ENCODE measurements at regions not wholly inside any gene's neighbourhood (a gene's known extent, or its start where the extent isn't known, plus 50 kb on each side); places are given as distances from the start of the nearest gene placed in this dataset.
"Not testable (repeated sequence)": the region's sequence is repeated elsewhere in the genome, so short reads cannot be mapped to it uniquely, and the experiment has no call there.

DNA sequence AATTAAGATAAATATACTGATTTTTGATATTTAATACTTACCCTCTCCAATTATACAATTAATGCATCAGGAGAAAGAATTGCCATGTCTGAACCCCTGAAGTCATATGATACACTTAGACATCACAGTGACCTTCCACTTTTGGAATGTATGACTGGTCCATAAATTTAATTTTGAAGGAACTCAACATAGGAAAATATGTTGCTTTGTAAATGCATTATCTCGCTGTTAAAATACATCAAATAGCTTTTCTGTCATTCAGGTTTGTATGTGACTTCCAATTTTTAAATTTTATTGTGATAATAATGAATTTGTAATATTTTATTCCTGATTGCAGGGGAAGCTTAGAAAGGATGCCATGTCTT lies 631.9 kb upstream of the ANKRD30A start:
- no peak for DNase-seq (ENCODE audit: low spot score)

DNA sequence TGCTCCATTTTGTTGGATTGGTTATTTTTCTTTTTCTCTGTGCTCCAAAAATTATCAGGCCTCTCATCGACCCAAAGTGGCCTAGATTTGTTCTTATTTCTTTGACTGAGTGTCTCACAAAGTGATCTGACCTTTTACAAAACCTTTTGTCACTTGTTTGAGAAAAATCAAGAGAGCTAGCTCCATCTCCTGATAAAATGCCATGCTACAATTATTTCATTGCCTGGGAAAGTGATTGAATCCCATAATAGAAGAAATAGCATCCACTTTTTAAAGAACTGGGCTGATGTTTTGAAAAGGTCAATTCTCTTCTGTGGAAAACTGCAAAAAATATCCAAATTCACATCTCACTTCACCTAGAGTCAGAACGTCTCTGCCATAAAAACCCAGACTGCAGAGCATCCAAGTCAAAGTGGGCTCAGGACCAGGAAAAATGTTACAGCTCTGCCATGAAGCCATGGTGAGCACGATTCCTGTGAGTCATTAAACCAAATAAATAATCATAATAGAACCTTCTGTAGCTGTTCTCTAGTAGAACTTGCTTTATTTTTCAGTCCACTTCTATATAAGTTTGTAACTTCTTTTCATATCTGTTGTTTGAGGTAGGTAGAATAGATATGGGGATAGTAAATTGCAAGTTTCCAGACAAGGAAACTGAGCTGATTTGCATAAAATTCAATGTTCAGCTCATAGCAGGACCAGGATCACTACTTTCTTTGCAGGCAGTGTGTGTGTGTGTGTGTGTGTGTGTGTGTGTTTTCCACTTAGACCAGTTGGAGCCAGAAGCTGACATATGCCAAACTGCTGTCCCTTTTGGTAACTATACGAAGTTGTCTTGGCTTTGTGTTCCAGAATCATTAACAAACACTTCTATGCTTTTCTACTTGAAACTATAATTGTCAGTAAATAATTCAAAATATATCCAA lies 632.5 kb upstream of the ANKRD30A start:
- no peak for DNase-seq (ENCODE audit: low spot score)

DNA sequence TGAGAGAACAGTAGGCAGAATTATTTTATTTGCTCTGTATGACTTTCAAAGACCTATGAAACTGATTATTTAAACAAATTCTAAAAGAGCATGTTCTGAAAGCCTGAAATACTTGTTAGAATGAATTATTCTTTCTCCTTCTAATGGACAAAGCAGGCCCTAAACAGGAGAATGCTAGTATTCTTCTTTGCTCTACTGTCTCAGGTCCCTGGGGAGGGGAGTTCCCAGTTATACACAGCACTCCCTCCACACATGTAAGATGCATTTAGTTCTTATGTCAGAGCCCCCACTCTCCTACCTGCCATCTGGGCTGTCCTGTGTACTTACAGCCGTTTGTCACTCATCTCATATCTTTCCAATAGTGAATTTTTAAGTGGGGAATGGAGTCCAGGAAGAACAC lies 633.5 kb upstream of the ANKRD30A start:
- no peak for DNase-seq (ENCODE audit: low spot score)

DNA sequence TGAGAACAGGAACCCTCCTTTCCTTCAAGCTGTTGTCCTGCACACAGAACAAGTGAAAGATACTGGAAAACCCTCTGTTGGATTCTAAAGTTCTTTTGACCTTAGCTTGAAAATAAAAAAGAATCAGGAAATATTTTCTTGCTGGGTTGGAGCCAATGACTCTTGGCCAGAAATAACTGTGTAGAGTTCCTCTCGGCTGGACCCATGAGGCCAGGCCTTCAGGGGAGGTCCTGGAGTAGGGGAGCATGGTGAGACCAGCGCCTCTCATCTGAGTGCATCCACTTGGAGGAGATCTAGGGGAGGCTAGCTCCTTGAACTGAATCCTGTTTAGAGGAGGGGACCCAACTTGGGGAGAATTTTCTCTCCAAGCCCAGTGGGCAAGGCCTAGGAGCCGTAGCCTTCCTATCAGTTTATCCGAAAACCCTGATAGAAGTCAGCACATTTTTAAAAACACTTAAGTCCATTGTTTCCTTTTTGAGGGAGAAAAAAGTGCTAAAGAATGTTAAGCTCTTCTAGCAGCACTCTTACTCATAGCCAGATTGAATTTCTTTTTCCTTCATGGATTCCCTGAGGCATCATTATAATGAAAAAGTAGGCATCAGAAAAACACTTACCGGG lies 635.7 kb upstream of the ANKRD30A start:
- DNase-seq (ENCODE audit: low spot score), result peak; percentile 80

DNA sequence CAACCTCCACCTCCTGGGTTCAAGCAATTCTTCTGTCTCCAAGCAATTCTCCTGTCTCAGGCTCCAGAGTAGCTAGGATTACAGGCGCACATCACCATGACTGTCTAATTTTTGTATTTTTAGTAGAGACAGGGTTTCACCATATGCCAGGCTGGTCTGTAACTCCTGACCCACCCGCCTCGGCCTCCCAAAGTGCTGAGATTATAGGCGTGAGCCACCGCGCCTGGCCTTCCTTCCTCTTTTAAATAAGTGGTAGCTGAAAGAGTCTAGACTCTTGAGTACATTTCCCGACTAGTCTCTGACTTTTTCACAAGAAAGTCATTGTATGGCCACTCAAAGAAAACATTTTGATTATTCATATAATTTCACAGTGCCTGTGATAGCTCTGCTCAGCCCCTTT lies 636.2 kb upstream of the ANKRD30A start:
- peak; percentile 13 for DNase-seq (ENCODE audit: low spot score)

DNA sequence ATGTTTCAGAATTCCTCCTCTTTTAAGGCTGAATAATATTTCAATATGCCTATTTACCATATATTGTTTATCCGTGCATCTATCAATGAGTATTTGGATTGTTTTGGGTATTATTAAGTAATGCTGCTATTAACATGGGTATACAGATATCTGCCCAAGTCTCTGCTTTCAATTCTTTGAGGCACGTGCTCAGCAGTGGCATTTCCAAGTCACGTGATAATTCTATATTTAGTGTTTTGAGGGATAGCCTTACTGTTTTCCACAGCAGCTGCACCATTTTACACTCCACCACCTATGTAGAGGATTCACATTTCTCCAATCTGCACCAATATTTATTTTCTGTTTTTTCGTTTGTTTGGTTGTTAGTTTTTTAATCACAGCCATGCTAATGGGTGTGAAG lies 636.8 kb upstream of the ANKRD30A start:
- no peak for DNase-seq (ENCODE audit: low spot score)

DNA sequence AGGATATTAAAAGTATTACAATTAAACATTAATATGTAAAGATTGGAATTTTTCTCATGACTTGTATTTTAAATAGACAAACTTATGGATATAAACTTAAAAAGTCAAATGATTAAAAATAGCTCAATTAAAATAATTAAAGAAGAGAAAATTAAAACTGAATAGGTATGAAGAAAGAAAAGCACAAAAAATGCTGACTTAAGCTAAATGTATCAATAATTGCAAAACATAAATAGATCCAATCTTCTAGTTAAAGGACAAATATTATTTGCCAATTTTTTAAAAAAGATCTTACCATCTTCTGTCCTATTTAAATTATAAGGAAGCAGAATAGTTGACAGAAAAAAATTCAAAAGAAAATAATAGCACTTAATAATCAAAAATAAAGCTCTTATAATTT lies 646.3 kb upstream of the ANKRD30A start:
- no peak for DNase-seq (ENCODE audit: low spot score)

DNA sequence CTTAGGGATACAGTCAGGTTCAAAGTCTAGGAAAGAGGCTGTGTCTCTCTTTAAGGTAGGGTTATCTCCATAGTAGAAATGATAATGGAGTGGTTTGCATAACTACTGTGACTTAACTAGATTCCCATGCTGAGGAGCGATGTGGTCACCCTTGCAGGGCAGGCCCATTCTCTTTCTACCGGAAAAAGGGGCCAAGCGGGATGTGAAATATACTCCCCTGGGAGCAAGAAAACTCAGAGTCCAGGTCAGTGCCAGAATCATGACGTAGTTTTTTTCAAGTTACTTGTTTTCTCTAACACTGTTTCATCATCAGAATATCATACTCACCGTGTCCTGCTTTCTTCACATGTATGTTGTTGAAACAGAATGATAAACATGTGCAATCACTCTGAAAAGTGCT lies 649.0 kb upstream of the ANKRD30A start:
- no peak for DNase-seq (ENCODE audit: low spot score)

DNA sequence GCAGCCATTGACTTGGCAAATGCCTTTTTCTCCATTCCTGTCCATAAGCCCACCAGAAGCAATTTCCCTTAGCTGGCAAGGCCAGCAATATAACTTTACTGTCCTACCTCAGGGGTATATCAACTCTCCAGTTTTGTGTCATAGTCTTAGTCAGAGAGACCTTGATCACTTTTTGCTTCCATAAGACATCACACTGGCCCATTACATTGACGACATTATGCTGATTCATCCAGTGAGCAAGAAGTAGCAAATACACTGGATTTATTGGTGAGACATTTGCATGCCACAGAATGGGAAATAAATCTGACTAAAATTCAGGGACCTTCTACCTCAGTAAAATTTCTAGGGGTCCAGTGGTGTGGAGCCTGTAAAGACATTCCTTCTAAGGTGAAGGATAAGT lies 649.7 kb upstream of the ANKRD30A start:
- no peak for DNase-seq (ENCODE audit: low spot score)

DNA sequence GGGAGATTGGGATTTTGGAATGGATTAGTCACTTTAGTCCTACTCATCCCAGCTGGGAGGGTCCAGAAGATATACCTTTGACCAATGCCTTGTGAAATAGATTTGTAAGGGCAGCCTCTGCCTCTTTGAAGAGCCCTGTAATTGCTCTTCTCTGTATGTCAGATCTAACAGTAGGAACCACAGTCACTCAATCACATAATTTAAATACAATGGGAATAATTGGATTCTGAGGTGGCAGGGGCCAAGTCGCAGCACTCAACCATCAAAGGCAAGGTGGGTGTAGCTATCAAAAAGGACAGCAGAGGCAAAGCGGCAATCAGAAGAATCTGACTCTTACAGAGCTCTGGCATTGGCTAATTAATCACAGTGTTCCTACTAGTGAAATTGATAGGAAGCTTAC lies 650.9 kb upstream of the ANKRD30A start:
- no peak for DNase-seq (ENCODE audit: low spot score)

DNA sequence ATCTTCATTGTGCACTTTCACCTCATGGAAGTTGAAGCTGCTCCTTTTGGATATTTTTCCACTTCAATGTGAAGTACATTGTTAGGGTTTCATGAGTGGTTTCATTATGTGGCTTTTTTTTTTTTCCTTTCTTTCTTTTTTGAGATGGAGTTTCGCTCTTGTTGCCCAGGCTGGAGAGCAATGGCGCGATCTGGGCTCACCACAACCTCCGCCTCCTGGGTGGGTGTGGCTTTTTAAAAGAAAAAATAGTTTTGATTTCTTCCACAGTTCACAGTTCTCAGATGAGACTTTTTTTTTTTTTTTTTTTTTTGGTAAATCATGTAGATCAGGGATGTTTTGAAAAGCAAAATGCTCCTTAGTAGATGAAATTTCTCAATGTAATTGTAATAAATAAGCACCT lies 652.3 kb upstream of the ANKRD30A start:
- DNase-seq (ENCODE audit: low spot score), result no peak

DNA sequence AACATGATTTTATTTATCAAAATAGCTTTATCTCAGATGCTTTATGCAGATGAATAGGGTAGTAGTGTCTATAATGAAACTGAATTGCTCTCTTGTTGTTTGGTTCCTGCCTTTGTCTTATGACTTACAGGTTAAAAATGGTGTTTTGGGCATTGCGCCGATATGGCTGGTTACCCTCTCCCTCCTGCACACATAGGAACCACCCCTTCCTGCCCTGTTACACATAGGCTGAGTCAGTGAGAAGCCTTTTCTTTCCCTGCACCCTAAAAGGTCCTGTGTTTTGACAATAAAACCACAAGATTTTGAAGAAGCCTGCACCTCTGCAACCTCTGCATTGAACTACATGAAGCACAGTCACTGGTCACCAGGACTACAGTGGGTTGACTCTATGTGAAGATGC lies 655.8 kb upstream of the ANKRD30A start:
- no peak for DNase-seq (ENCODE audit: low spot score)

DNA sequence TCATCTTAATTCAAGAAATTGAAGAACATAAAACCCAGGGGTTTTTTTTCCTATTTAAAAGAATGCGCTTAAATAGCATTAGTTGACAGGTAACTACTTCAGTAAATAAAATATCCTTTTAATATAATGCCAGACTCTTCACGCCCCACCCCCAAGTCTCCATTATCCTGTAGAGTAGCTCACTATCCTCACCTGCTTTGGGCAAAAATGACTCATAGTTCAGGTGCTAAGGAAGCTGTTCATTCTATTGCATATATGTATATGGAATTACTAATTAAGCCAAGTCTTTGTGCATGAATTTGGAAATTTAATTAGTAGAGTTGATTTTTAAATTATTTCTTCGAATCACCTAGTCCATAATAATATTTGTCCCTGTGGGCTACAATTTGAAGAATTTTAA lies 656.8 kb upstream of the ANKRD30A start:
- no peak for DNase-seq (ENCODE audit: low spot score)

DNA sequence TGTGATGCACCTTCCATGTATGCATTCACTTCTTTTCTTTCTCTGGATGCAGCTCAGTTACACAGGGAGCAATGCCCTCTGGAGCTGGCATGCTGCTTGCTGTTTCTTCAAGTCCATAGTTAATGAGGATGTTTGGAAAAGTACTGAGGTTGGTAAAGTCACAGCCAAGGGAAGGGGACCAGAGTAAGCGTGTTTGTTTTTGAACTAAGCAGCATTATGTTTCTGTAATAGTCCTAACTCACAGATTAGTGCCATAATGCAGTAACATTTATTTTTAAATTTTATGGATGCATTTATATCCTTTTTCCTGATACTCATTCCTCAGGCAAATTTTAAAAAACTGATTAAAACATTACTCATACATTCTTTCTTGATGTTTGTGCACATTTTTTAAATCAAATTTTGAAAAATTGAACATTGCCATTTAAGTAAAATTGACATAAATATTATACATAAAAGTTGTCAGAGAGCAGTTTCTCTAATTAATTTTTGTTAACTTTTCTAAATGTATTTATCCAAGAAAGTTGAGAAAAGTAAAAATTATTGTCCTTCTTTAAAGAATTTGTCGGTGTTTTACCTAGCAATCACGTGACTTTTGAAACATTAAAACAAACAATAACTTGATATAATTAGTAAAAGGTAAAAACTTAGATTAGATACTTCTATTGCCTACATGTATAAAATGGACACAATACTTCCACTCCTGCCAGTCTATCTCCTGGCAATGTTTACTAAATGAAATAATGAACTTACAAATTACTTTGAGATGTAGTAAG lies 659.6 kb upstream of the ANKRD30A start:
- no peak for DNase-seq (ENCODE audit: low spot score)

DNA sequence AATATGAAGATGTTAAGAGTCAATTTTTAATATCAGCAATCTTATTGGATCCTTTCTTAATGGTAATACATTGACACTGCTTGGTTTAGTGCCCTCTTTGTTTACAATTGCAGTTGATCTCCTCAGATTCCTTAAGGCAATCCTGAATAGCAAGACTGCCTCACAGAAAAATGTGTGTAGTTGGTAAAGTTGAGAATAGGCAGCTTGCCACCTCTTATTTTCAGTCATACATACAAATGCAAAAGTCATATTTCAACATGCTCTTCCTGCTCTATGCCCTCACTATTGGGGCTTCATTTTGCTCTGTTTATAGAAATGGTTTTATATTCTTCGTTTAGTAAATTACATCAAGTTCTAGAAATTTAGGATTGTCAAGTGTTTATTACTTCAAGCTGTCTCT lies 661.1 kb upstream of the ANKRD30A start:
- DNase-seq (ENCODE audit: low spot score), result no peak

DNA sequence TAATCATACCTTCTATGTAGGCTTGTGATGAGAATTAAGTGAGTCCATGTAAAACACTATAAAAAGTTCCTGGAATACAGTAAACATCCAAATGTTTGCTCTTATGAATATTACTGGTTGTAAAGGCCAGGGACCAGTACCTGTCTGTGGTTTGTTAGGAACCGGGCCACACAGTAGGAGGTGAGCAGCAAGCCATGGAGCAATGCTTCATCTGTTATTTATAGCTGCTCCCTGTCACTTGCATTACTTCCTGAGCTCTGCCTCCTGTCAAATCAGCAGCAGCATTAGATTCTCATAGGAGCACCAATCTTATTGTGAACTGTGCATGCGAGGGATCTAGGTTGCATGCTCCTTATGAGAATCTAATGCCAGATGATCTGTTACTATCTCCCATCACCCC lies 662.0 kb upstream of the ANKRD30A start:
- DNase-seq (ENCODE audit: low spot score), result no peak

DNA sequence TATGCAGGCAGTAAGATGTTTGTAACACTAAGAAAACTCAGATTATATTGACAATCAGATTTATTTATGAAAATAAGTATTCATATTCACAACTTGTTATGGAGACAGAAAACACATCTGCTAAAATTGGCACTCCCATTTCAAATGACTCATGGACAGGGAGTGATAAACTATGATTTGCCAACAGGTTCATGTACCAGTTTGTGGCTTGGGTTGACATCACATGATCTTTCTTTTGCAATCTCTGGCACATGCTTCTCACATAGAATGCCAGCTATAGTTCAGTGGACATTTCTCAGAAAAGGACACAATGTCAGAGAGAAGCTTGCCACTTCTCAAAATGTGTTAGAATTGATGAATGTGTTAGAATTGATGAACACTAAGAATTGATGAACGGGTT lies 663.2 kb upstream of the ANKRD30A start:
- DNase-seq (ENCODE audit: low spot score), result no peak

DNA sequence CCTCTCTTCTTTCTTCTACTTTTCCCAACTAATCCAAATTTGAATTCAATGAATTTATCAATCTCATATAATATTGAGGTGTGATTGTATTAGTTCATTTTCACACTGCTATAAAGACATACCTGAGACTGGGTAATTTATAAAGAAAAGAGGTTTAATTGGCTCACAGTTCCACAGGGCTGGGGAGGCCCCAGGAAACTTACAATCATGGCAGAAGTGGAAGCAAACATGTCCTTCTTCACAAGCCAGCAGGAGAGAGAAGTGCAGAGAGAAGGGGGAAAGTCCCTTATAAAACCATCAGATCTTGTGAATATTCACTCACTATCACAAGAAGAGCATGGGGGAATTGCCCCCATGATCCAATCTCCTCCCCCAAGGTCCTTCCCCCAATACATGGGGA lies 667.0 kb upstream of the ANKRD30A start:
- DNase-seq (ENCODE audit: low spot score), result not testable (repeated sequence)

DNA sequence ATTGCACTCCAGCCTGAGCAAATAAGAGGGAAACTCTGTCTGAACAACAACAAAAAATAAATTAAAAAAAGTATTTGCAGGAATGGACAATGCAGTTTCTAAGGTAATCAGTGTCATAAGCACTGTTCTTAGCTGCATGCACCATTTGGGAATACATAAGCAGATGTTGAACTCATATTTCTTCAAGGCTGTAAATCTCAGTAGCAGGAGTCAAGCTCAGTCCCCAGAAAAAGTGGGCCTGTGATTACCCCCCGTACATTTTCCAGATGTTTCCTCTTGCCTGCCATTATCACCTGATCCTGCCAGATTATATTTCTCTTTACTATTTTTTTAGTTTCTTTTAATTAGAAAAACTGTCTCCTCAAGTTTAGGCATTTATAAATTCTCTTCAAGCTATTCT lies 667.6 kb upstream of the ANKRD30A start:
- no peak for DNase-seq (ENCODE audit: low spot score)

DNA sequence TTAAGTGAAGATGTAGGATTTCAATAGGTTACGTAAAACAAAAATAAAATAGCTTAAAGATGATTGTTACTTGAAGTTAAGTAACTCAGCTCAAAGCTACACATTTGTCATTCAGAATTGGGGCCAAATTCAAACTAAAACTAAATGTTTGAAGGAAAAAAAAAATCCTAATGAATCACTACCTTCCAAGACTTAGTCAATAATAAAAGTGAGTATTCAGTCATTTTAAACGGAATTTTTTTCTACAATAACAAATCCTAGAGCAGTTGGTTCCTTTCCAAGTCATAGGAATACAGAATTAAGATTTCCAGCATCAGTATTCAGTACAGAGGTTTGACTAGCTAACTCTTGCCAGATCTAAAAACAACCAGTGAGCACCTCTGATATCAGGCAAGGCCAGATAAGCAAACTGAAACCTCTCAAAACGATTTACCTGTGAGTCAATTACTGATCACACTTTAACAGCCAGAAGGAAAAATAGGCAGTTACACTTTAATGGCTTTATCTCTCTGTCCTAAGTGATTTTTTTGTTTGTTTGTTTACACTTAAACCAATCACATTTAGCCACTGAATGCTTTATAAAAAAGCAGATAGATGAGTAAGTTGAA lies 669.8 kb upstream of the ANKRD30A start:
- DNase-seq (ENCODE audit: low spot score), result no peak

DNA sequence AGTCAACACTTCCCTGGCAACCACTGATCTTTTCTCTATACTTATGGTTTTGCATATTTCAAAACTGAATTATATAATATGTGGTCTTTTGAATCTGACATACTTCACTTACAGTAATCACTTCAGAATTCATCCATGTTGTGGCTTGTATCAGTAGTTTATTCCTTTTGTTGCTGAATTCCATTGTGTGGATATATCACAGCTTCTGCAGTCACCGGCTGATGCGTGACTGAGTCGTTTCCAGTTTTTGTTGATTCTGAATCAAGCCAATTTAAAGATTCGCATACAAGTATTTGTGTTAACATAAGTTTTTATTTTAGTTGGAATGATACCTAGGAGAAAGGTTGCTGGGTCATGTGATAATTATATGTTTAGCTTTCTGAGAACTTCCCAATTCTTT lies 672.5 kb upstream of the ANKRD30A start:
- no peak for DNase-seq (ENCODE audit: low spot score)

DNA sequence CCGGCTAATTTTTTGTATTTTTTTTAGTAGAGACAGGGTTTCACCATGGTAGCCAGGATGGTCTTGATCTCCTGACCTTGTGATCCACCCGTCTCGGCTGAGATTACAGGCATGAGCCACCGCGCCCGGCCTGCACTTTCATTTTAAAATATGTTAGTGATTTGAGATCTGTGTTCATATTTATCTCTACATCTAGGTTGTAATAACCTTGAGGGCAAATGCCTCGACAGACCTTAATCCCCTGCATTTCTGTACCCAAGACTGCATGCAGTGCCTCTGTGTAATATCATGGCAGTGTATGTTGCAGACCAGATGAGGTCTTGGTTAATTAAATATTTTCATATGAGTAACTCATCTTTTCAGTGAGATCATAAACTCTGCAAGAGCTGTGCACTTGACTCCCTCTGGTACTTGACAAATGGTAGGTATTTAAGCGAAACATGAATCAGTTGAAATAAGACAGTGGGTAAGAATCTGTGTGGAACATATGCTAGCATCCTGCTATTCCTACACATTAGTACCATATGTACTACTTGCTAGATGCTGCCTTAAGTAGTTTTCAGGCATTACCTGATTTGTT lies 673.9 kb upstream of the ANKRD30A start:
- DNase-seq (ENCODE audit: low spot score), result no peak
